Spleen (tissue), 7 donors: ENCODE measurements at regions not wholly inside any gene's neighbourhood (a gene's known extent, or its start where the extent isn't known, plus 50 kb on each side); places are given as distances from the start of the nearest gene placed in this dataset.

Experiments
- CTCF ChIP-seq, 11 experiments: fragments of 200-600 bp in 7 of 11; fragments of 450-650 bp in 4 of 11; sonication (generic) in 4 of 11; IDR thresholded peaks in 8 of 11; conservative IDR thresholded peaks in 3 of 11; 1 replicate in 7 of 11; 2 replicates in 4 of 11; pipeline versions ENCODE4 v1.4.0 to v1.8.0; 2016 to 2021; ENCODE audit warnings: antibody characterized with exemption in 11 of 11, inconsistent platforms in 4 of 11, mild to moderate bottlenecking in 1 of 11
- POLR2AphosphoS5 ChIP-seq, 3 donors: sonication (generic); formaldehyde crosslinking; IDR thresholded peaks; one replicate each; pipeline ENCODE4 v1.5.1; 2017; ENCODE audit warnings: antibody characterized with exemption in 3 of 3
- donor health status: DM: no; HTN: no; CAD: no; lungs with moderate emphysema.
- donor health status: DM: no; HTN: no; CAD: no.
- donor health status: DM: no; HTN: no; CAD: no.

GRCh38 chr5:40354171-40354570 is 325.5 kb upstream of the PTGER4 start:
- TF ChIP-seq CTCF (IDR thresholded peaks at IDR 0.05 in 8 of 11, conservative IDR thresholded peaks at IDR 0.05 in 3 of 11): no peak
- no peak for TF ChIP-seq POLR2AphosphoS5 (IDR thresholded peaks at IDR 0.05)
